ENCODE measurements at regions not wholly inside any gene's neighbourhood (a gene's known extent, or its start where the extent isn't known, plus 50 kb on each side); places are given as distances from the start of the nearest gene placed in this dataset.
"Not testable (repeated sequence)": the region's sequence is repeated elsewhere in the genome, so short reads cannot be mapped to it uniquely, and the experiment has no call there.

- Histone ChIP-seq H3K4me3 (no peak overlapping the region), H3K4me1 (ENCODE audit: low read depth) (no peaks in the 10 kb centered on the region), H3K9me3 (ENCODE audit: low read depth) (no peaks in the 10 kb centered on the region), H3K36me3 (no peaks in the 10 kb centered on the region), H3K27me3 (no peaks in the 10 kb centered on the region), H3K27ac (no peak overlapping the region)
- no peak for DNase-seq (ENCODE audit: low read depth in 1 of 2, low spot score in 1 of 2)
- TF ChIP-seq CTCF (IDR thresholded peaks at IDR 0.05; ENCODE audit: low read depth, low read length) = no peak
Observed at GRCh38 chrX:142299406-142299805, 94.3 kb upstream of the MAGEC2 start.

GRCh38 chrX:142296421-142296820, 91.3 kb upstream of the MAGEC2 start:
- TF ChIP-seq CTCF (IDR thresholded peaks at IDR 0.05; ENCODE audit: low read depth, low read length) = no peak
- Histone ChIP-seq H3K27ac (no peak overlapping the region), H3K9me3 (ENCODE audit: low read depth) (no peaks in the 10 kb centered on the region), H3K4me1 (ENCODE audit: low read depth) (no peaks in the 10 kb centered on the region), H3K4me3 (no peak overlapping the region), H3K36me3 (no peaks in the 10 kb centered on the region), H3K27me3 (no peaks in the 10 kb centered on the region)
- no peak for DNase-seq (ENCODE audit: low read depth in 1 of 2, low spot score in 1 of 2)

- no peak overlapping the region for H3K27ac ChIP-seq
- no peaks in the 10 kb centered on the region for H3K36me3 ChIP-seq
- no peak for DNase-seq (ENCODE audit: low read depth in 1 of 2, low spot score in 1 of 2)
- TF ChIP-seq CTCF (IDR thresholded peaks at IDR 0.05; ENCODE audit: low read depth, low read length) = no peak
- H3K4me1 ChIP-seq (ENCODE audit: low read depth) = no peaks in the 10 kb centered on the region
- H3K4me3 ChIP-seq = no peak overlapping the region
- H3K27me3 ChIP-seq = no peaks in the 10 kb centered on the region
- no peaks in the 10 kb centered on the region for H3K9me3 ChIP-seq (ENCODE audit: low read depth)
Observed at GRCh38 chrX:142295190-142295589, 90.1 kb upstream of the MAGEC2 start.

GRCh38 chrX:142270166-142270565, 65.1 kb upstream of the MAGEC2 start:
- H3K4me3 ChIP-seq, H3K27me3 ChIP-seq: not testable (repeated sequence)

GRCh38 chrX:142266417-142266816, 61.3 kb upstream of the MAGEC2 start:
- no peak overlapping the region for H3K4me3 ChIP-seq
- no peaks in the 10 kb centered on the region for H3K36me3 ChIP-seq
- H3K27ac ChIP-seq = no peak overlapping the region
- no peak for DNase-seq (ENCODE audit: low read depth in 1 of 2, low spot score in 1 of 2)
- H3K9me3 ChIP-seq (ENCODE audit: low read depth) = no peaks in the 10 kb centered on the region
- H3K27me3 ChIP-seq = no peaks in the 10 kb centered on the region
- H3K4me1 ChIP-seq (ENCODE audit: low read depth) = no peaks in the 10 kb centered on the region
- TF ChIP-seq CTCF (IDR thresholded peaks at IDR 0.05; ENCODE audit: low read depth, low read length) = no peak

More at GRCh38 chrX:142270166-142270565, 65.1 kb upstream of the MAGEC2 start:
- DNase-seq (ENCODE audit: low read depth in 1 of 2, low spot score in 1 of 2); H3K36me3 ChIP-seq; H3K27ac ChIP-seq; H3K9me3 ChIP-seq (ENCODE audit: low read depth); H3K4me1 ChIP-seq (ENCODE audit: low read depth): not testable (repeated sequence)

- not testable (repeated sequence) for H3K9me3 ChIP-seq (ENCODE audit: low read depth); H3K36me3 ChIP-seq; H3K27me3 ChIP-seq; DNase-seq (ENCODE audit: low read depth in 1 of 2, low spot score in 1 of 2); H3K27ac ChIP-seq; H3K4me1 ChIP-seq (ENCODE audit: low read depth); H3K4me3 ChIP-seq
Observed at GRCh38 chrX:142265549-142265948, 60.5 kb upstream of the MAGEC2 start.

GRCh38 chrX:142256935-142257334, 51.8 kb upstream of the MAGEC2 start:
- no peak for TF ChIP-seq CTCF (IDR thresholded peaks at IDR 0.05; ENCODE audit: low read depth, low read length)
- Histone ChIP-seq H3K9me3 (ENCODE audit: low read depth) (no peaks in the 10 kb centered on the region), H3K36me3 (no peaks in the 10 kb centered on the region), H3K27me3 (no peaks in the 10 kb centered on the region), H3K27ac (no peak overlapping the region), H3K4me3 (no peak overlapping the region), H3K4me1 (ENCODE audit: low read depth) (no peaks in the 10 kb centered on the region)
- no peak for DNase-seq (ENCODE audit: low read depth in 1 of 2, low spot score in 1 of 2)

Measured in cardiac muscle cell (in vitro differentiated cells and primary cell).